Progenitor cell of endocrine pancreas (in vitro differentiated cells): ENCODE measurements at regions not wholly inside any gene's neighbourhood (a gene's known extent, or its start where the extent isn't known, plus 50 kb on each side); places are given as distances from the start of the nearest gene placed in this dataset.

ENCODE experiments used
- DNase-seq: peaks from one replicate; pipeline ENCODE4 v3.0.0; 2021; ENCODE audit warnings: low spot score; ENCODE audit not compliant: unreplicated experiment
- H3K27ac Mint-ChIP-seq: 2 replicates; pipeline ENCODE4 v1.8.0; 2021; ENCODE audit warnings: mild to moderate bottlenecking, moderate library complexity, mixed read lengths
- H3K27me3 Mint-ChIP-seq: 2 replicates; pipeline ENCODE4 v1.8.0; 2021; ENCODE audit warnings: mixed read lengths
- H3K36me3 Mint-ChIP-seq: 2 replicates; pipeline ENCODE4 v1.8.0; 2022; ENCODE audit warnings: mixed read lengths; ENCODE audit not compliant: insufficient read depth
- H3K4me1 Mint-ChIP-seq: 2 replicates; pipeline ENCODE4 v1.8.0; 2021; ENCODE audit warnings: low read depth, mixed read lengths
- H3K4me3 Mint-ChIP-seq: 2 replicates; pipeline ENCODE4 v1.8.0; 2021; ENCODE audit warnings: low read depth, mild to moderate bottlenecking, moderate library complexity, mixed read lengths
- H3K9me3 Mint-ChIP-seq: 2 replicates; pipeline ENCODE4 v1.8.0; 2021; ENCODE audit warnings: low read depth, mixed read lengths
- CTCF ChIP-seq: fragments of 200-600 bp; sonication (generic); IDR thresholded peaks from one replicate; pipeline ENCODE4 v1.5.0; 2021; ENCODE audit warnings: antibody characterized with exemption, mild to moderate bottlenecking; ENCODE audit not compliant: unreplicated experiment

DNA sequence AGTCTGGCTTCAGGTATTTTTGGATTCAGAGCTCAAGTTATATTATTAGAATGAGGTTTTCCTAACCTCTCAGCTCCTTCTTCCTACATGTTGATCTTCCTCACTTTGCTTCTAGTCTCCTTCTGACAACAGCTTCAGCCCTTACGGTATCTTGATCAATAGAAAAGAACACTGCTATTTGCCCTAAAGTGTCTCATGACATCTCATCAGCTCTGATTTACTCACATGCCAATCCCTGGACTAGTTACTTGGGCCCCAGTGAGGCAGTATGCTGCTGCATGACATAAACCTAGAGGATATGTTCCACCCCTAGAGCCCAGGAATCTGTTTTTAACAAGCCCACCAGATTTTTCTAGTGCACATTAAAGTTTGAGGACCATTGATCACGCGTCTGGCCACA is 110.3 kb downstream of the UNC5CL start:
- TF ChIP-seq CTCF = no peak
- Mint-ChIP-seq H3K4me1 (no peaks in the 10 kb centered on the region), H3K9me3 (no peaks in the 10 kb centered on the region), H3K27me3 (peaks cover 8% of the 10 kb centered on the region), H3K27ac (no peak overlapping the region), H3K4me3 (no peak overlapping the region), H3K36me3 (no peaks in the 10 kb centered on the region)
- DNase-seq = no peak

- no peak overlapping the region for H3K4me3 Mint-ChIP-seq
- H3K4me1 Mint-ChIP-seq = no peaks in the 10 kb centered on the region
- TF ChIP-seq CTCF = no peak
- H3K27me3 Mint-ChIP-seq = peaks cover 4% of the 10 kb centered on the region
- no peaks in the 10 kb centered on the region for H3K36me3 Mint-ChIP-seq
- H3K27ac Mint-ChIP-seq = no peak overlapping the region
- DNase-seq = no peak
- no peaks in the 10 kb centered on the region for H3K9me3 Mint-ChIP-seq
These were observed 110.7 kb downstream of the UNC5CL start for GRCh38 chr6:40928307-40928706.

DNA sequence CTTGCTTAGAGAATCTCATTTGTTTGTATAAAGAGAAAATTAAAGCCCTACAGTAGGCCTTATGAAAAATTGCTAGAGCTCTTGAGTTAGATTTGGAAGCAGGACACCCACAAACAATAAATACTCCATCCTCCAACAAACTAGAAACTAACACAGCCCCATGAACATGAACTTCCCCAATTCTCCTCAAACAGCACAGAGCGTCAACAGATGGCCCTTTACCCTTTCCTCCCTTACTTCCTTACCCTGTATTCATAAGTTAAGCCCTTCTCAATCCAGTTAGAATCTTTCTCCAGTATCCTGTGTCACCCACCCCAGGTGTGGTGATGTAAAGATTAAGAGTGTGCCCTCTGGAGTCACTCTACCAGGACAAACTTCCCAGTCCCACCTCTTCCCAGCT is 113.7 kb downstream of the UNC5CL start:
- Mint-ChIP-seq H3K36me3 (no peaks in the 10 kb centered on the region), H3K27ac (no peak overlapping the region), H3K4me3 (no peak overlapping the region), H3K27me3 (peaks cover 4% of the 10 kb centered on the region), H3K9me3 (no peaks in the 10 kb centered on the region), H3K4me1 (no peaks in the 10 kb centered on the region)
- no peak for TF ChIP-seq CTCF
- no peak for DNase-seq

- no peaks in the 10 kb centered on the region for H3K36me3 Mint-ChIP-seq
- no peak overlapping the region for H3K27ac Mint-ChIP-seq
- DNase-seq = no peak
- H3K27me3 Mint-ChIP-seq = peaks cover 4% of the 10 kb centered on the region
- H3K4me3 Mint-ChIP-seq = no peak overlapping the region
- no peaks in the 10 kb centered on the region for H3K4me1 Mint-ChIP-seq
- no peaks in the 10 kb centered on the region for H3K9me3 Mint-ChIP-seq
- TF ChIP-seq CTCF = no peak
These were observed 114.2 kb downstream of the UNC5CL start for GRCh38 chr6:40924839-40925238.

- H3K36me3 Mint-ChIP-seq = no peaks in the 10 kb centered on the region
- H3K4me3 Mint-ChIP-seq = no peak overlapping the region
- TF ChIP-seq CTCF = no peak
- H3K27ac Mint-ChIP-seq = no peak overlapping the region
- H3K27me3 Mint-ChIP-seq = peaks cover 4% of the 10 kb centered on the region
- DNase-seq = no peak
- H3K9me3 Mint-ChIP-seq = no peaks in the 10 kb centered on the region
- H3K4me1 Mint-ChIP-seq = no peaks in the 10 kb centered on the region
These were observed 115.1 kb downstream of the UNC5CL start for GRCh38 chr6:40923880-40924279.
